Stimulated activated CD8-positive, alpha-beta memory T cell treated with anti-CD3 and anti-CD28 coated beads, Interleukin-4, amount 100 ng/mL, for 48 hours (primary cell): ENCODE measurements at regions not wholly inside any gene's neighbourhood (a gene's known extent, or its start where the extent isn't known, plus 50 kb on each side); places are given as distances from the start of the nearest gene placed in this dataset.

ENCODE experiments used
- DNase-seq: peaks from one replicate; pipeline ENCODE4 v3.0.0-alpha.2; 2020

DNA sequence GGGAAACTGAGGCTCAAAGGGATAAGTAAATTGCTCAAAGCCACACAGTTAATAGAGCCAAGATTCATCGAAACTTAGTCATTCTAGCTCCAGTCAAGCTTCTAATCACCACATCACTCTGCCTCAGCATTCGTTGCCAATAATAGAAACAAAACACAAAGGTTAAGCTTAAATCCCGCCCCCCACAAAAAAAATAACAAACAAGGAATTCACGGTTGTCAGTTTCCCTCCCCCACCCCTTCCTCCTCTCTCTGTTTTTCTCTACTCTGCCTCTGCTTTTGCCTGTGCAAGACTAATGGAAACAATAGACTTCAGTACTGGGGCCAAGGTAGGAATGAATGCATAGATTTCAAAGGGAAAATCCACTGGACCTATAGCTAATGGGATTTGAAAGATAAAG is 70.7 kb upstream of the ZNF644 start:
- DNase-seq, result no peak

GRCh38 chr1:91091812-91092211 is 70.0 kb upstream of the ZNF644 start:
- DNase-seq, result no peak

DNA sequence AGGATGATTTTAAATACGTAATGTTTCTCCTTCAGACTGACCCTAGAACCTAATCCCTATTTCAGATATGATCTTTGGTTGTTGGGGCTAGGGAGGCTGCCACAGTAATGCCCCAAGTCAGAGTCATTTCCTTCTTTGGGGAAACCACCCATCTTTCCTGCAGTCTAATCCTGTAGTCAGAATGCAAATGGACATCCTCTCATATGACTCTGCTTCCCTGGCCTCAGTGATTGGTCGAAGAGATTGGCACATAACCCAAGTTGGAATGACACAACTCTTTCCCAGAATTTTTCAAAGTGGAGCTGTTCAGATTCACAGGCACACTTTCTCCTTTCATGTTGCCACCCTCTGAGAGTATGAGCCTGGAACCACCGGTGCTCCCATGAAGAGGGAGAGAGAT is 58.8 kb upstream of the ZNF644 start:
- DNase-seq, result no peak

- no peak for DNase-seq
Observed at GRCh38 chr1:91078859-91079258, 57.0 kb upstream of the ZNF644 start.

DNA sequence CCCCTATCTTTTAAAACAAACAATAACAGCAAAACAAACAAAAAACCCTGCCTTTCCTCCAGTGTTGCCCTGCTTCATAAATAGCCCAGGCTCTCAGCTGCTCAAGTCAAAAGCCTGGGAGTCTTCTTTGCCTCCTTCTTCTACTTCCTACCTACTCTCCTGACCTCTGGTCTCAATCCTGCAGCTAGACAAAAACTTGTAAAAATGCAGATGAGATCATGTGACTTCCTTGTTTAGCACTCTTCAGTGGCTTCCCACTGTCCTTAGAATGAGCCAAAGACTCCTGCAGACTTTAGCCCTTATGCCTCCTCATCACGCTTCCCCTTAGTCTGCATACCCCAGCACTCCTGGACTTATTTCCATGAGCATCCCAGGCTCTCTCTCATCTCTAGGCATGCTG is 55.0 kb upstream of the ZNF644 start:
- no peak for DNase-seq

DNA sequence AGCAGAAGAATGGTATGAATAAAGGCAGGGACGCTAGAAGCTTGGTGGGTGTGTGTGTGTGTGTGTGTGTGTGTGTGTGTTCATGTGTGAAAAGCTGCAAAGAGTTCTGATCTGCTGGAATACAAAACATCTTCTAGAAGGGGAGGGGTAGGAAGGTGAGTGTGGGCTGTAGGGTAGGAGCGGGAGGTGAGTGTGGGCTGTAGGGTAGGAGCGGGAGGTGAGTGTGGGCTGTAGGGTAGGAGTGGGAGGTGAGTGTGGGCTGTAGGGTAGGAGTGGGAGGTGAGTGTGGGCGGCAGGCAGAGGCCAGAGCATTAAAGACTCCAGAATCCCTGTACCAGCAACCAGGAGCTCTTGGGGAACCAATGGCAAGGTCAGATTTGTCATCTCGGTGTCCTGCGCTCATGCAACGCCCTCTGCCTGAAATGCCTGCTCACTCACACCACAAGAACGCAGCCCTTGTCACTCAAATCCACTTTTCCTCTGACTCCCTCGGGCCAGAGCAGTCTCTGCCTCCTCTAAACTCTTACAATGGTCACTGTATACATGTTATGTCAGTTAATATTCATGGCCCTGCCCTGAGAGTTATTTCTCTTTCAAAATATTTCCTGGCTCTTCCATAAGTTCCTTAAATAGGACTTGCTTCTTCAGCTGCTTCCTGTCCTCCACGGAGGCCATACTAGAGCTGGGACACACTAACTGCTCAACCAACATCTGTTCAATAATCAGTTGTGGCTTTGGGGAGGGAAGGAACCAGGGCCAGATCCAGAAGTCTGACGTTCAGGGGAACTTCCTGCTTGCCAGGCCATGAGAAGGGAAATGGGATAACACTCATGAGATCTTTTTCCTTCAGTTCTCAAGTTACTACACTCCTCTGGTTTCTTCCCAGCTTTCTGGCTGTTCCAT is 53.6 kb upstream of the ZNF644 start:
- no peak for DNase-seq

DNA sequence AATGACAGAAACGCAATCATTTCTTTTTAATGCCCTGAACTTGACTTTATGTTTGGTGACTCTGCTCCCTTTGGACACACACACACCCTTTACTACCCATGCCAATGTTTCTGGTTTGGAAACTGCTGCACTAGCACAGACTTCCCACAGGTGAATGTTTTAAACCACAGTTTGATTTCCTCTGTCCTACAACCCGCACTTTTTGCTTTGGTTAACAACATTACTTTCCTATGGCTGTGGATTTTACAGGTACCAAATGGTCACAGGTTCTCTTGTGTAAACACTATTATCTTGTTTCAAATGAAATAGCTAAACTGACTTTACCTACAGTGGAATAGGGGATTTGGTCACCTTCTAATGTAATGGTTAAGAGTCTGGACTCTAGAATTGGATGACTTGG is 51.5 kb upstream of the ZNF644 start:
- no peak for DNase-seq

DNA sequence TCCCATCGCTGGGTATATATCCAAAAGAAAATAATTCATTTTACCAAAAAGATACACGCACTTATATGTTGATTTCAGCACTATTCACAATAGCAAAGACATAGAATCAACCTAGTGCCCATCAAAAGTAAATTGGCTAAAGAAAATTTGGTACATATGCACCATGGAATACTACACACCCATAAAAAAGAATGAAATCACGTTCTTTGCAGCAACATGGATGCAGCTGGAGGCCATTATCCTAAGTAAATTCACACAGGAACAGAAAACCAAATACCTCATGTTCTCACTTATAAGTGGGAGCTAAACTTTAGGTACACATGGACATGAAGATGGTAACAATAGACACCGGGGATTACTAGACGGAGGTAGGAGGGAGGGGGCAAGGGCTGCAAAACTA is 50.0 kb upstream of the ZNF644 start:
- no peak for DNase-seq
